Gastrocnemius medialis (tissue), 4 donors: ENCODE measurements at regions not wholly inside any gene's neighbourhood (a gene's known extent, or its start where the extent isn't known, plus 50 kb on each side); places are given as distances from the start of the nearest gene placed in this dataset.

ENCODE experiments used
- CTCF ChIP-seq, 5 experiments: fragments of 450-650 bp in 3 of 5; fragments of 200-600 bp in 2 of 5; sonication (generic) in 2 of 5; IDR thresholded peaks in 4 of 5; conservative IDR thresholded peaks in 1 of 5; 1 replicate in 4 of 5; 2 replicates in 1 of 5; pipeline ENCODE4 v1.5.1; 2016 to 2019; ENCODE audit warnings: antibody characterized with exemption in 5 of 5, mild to moderate bottlenecking in 3 of 5, moderate library complexity in 3 of 5
- POLR2A ChIP-seq, 2 donors: fragments of 450-650 bp; IDR thresholded peaks; one replicate each; pipeline ENCODE4 v1.6.1; 2017; ENCODE audit warnings: antibody characterized with exemption in 2 of 2, mild to moderate bottlenecking in 2 of 2, moderate library complexity in 2 of 2

GRCh38 chr6:82712389-82712788 lies 348.8 kb downstream of the TPBG start:
- TF ChIP-seq CTCF (IDR thresholded peaks at IDR 0.05 in 4 of 5, conservative IDR thresholded peaks at IDR 0.05 in 1 of 5) = no peak
- no peak for TF ChIP-seq POLR2A (IDR thresholded peaks at IDR 0.05)
